SK-N-SH (cell line): ENCODE measurements at regions not wholly inside any gene's neighbourhood (a gene's known extent, or its start where the extent isn't known, plus 50 kb on each side); places are given as distances from the start of the nearest gene placed in this dataset.

ENCODE experiments used
- CTCF ChIA-PET: fragments of 300-600, 350-600 bp; formaldehyde crosslinking; extraction: SDS; loops from one replicate; lab custom pipeline; 2021; lab: Yijun Ruan, JAX
- POLR2A ChIA-PET: fragments of 350-600 bp; sonication (Branson Sonifier 250); formaldehyde crosslinking; extraction: SDS; loops from one replicate; lab custom pipeline; 2020; ENCODE audit warnings: antibody characterized with exemption, inconsistent platforms; lab: Yijun Ruan, JAX
- DNase-seq: peaks from one replicate; pipeline ENCODE4 v3.0.0; 2012
- H2AFZ ChIP-seq: fragments of 200-600 bp; sonication (generic); 2 replicates; pipeline ENCODE4 v1.8.1; 2016; ENCODE audit warnings: antibody characterized with exemption, mild to moderate bottlenecking, low read depth
- H3F3A ChIP-seq: fragments of 200-600 bp; sonication (generic); replicated peaks from 2 replicates; pipeline ENCODE3; 2016; ENCODE audit warnings: antibody characterized with exemption, mild to moderate bottlenecking; ENCODE audit not compliant: insufficient read depth
- H3K27ac ChIP-seq, 2 experiments: fragments of 200-500 bp in 1 of 2; fragments of 200-600 bp in 1 of 2; sonication (Bioruptor generic) in 1 of 2; sonication (generic), shearing (Covaris generic) in 1 of 2; 2 replicates each; pipeline versions ENCODE4 v1.5.1 to v1.6.1; 2014 to 2016; ENCODE audit warnings: low read depth in 2 of 2, inconsistent platforms in 1 of 2, low read length in 1 of 2, mild to moderate bottlenecking in 1 of 2, mixed read lengths in 1 of 2
- H3K27me3 ChIP-seq: fragments of 200-600 bp; sonication (generic), shearing (Covaris generic); 2 replicates; pipeline ENCODE4 v1.6.1; 2016; ENCODE audit warnings: mixed run types; ENCODE audit not compliant: insufficient read depth
- H3K36me3 ChIP-seq, 2 experiments: fragments of 200-500 bp in 1 of 2; fragments of 200-600 bp in 1 of 2; sonication (Bioruptor generic) in 1 of 2; sonication (generic) in 1 of 2; replicated peaks in 1 of 2; 2 replicates each; pipeline versions ENCODE3 to v1.5.1; 2014 to 2016; ENCODE audit warnings: low read length in 1 of 2, mild to moderate bottlenecking in 1 of 2; ENCODE audit not compliant: insufficient read depth in 2 of 2, control insufficient read depth in 1 of 2
- H3K4me1 ChIP-seq, 2 experiments: fragments of 200-500 bp in 1 of 2; fragments of 200-600 bp in 1 of 2; sonication (Bioruptor generic) in 1 of 2; sonication (generic), shearing (Covaris generic) in 1 of 2; 2 replicates each; pipeline versions ENCODE4 v1.5.1 to v1.6.1; 2014 to 2016; ENCODE audit warnings: low read depth in 1 of 2, low read length in 1 of 2, mixed run types in 1 of 2; ENCODE audit not compliant: insufficient read depth in 2 of 2, control insufficient read depth in 1 of 2
- H3K4me2 ChIP-seq: fragments of 200-600 bp; sonication (generic), shearing (Covaris generic); 2 replicates; pipeline ENCODE4 v1.6.1; 2017; ENCODE audit warnings: mixed run types
- H3K4me3 ChIP-seq, 2 experiments: fragments of 200-500 bp in 1 of 2; fragments of 200-600 bp in 1 of 2; sonication (Bioruptor generic) in 1 of 2; sonication (generic), shearing (Covaris generic) in 1 of 2; 2 replicates each; pipeline versions ENCODE4 v1.5.1 to v1.8.1; 2014 to 2016; ENCODE audit warnings: low read depth in 2 of 2, inconsistent platforms in 1 of 2, low read length in 1 of 2, mild to moderate bottlenecking in 1 of 2, mixed read lengths in 1 of 2, moderate library complexity in 1 of 2
- H3K79me2 ChIP-seq: fragments of 200-600 bp; sonication (generic); 2 replicates; pipeline ENCODE4 v1.8.1; 2017; ENCODE audit warnings: mild to moderate bottlenecking; ENCODE audit not compliant: insufficient read depth
- H3K9ac ChIP-seq: fragments of 200-600 bp; sonication (generic); 2 replicates; pipeline ENCODE4 v1.6.1; 2017; ENCODE audit warnings: mixed run types
- H3K9me2 ChIP-seq: fragments of 200-600 bp; sonication (generic); 2 replicates; pipeline ENCODE4 v1.6.1; 2017; ENCODE audit warnings: mixed run types
- H3K9me3 ChIP-seq: fragments of 200-600 bp; sonication (generic); 2 replicates; pipeline ENCODE4 v1.6.1; 2017; ENCODE audit warnings: mixed run types, mild to moderate bottlenecking, moderate library complexity
- H4K20me1 ChIP-seq: fragments of 200-600 bp; sonication (generic); 2 replicates; pipeline ENCODE4 v1.6.1; 2017; ENCODE audit warnings: mild to moderate bottlenecking, mixed run types; ENCODE audit not compliant: insufficient read depth
- EZH2phosphoT487 ChIP-seq: fragments of 200-600 bp; sonication (generic); IDR thresholded peaks from 2 replicates; pipeline ENCODE4 v1.6.1; 2017; ENCODE audit warnings: low read depth, mixed run types, mild to moderate bottlenecking, antibody characterized with exemption, moderate library complexity, borderline replicate concordance
- FOSL2 ChIP-seq: IDR thresholded peaks from 2 replicates; pipeline ENCODE4 v1.4.0; 2012; ENCODE audit warnings: low read depth, mild to moderate bottlenecking, moderate library complexity, borderline replicate concordance
- GATA2 ChIP-seq: sonication (generic); formaldehyde crosslinking; IDR thresholded peaks from 2 replicates; pipeline ENCODE4 v1.5.0; 2020; ENCODE audit warnings: mild to moderate bottlenecking, missing genetic modification reagents
- IRF3 ChIP-seq: fragments of 150-350 bp; IDR thresholded peaks from 2 replicates; pipeline ENCODE4 v1.6.1; 2016; ENCODE audit warnings: mild to moderate bottlenecking, low read depth, low read length
- JUND ChIP-seq: IDR thresholded peaks from 2 replicates; pipeline ENCODE4 v1.4.0; 2012
- MAX ChIP-seq: IDR thresholded peaks from 2 replicates; pipeline ENCODE4 v1.4.0; 2012; ENCODE audit warnings: low read depth
- MEF2A ChIP-seq: IDR thresholded peaks from 2 replicates; pipeline ENCODE4 v1.4.0; 2012; ENCODE audit warnings: low read depth, borderline replicate concordance
- NRF1 ChIP-seq: IDR thresholded peaks from 2 replicates; pipeline ENCODE4 v1.6.1; 2012; ENCODE audit warnings: low read depth, mild to moderate bottlenecking, low read length
- PBX3 ChIP-seq: IDR thresholded peaks from 2 replicates; pipeline ENCODE4; 2012
- POLR2AphosphoS5 ChIP-seq: IDR thresholded peaks from 2 replicates; pipeline ENCODE4 v1.6.1; 2012; ENCODE audit warnings: low read depth, low read length
- RAD21 ChIP-seq: IDR thresholded peaks from 2 replicates; pipeline ENCODE4 v1.6.1; 2012; ENCODE audit warnings: mild to moderate bottlenecking, low read length
- RCOR1 ChIP-seq: fragments of 150-350 bp; IDR thresholded peaks from 2 replicates; pipeline ENCODE4 v1.6.1; 2017; ENCODE audit warnings: antibody characterized with exemption, low read length
- REST ChIP-seq: IDR thresholded peaks from 2 replicates; pipeline ENCODE4 v1.6.1; 2012; ENCODE audit warnings: mild to moderate bottlenecking, low read depth, low read length, moderate library complexity
- RFX5 ChIP-seq: IDR thresholded peaks from 2 replicates; pipeline ENCODE4 v1.6.1; 2012; ENCODE audit warnings: mild to moderate bottlenecking, improper control_type of control experiment, low read length
- TCF12 ChIP-seq: IDR thresholded peaks from 2 replicates; pipeline ENCODE4 v1.4.0; 2012
- TEAD4 ChIP-seq: IDR thresholded peaks from 2 replicates; pipeline ENCODE4 v1.4.0; 2012; ENCODE audit warnings: mild to moderate bottlenecking, borderline replicate concordance; ENCODE audit not compliant: insufficient read depth
- YY1 ChIP-seq: IDR thresholded peaks from 2 replicates; pipeline ENCODE4 v1.4.0; 2012; ENCODE audit warnings: low read depth, mild to moderate bottlenecking
- ZBTB33 ChIP-seq: IDR thresholded peaks from 2 replicates; pipeline ENCODE4 v1.4.0; 2012; ENCODE audit warnings: low read depth, borderline replicate concordance
- WGBS: methylation state at CpG from one replicate; pipeline ENCODE4 v1.1.6; 2017; ENCODE audit warnings: low lambda C conversion rate; 5-methylcytosine and 5-hydroxymethylcytosine counted together

- Histone ChIP-seq H3K9me3 (no peaks in the 10 kb centered on the region), H3K4me3 (no peak overlapping the region), H3K36me3 (no peaks in the 10 kb centered on the region), H3K79me2 (no peaks in the 10 kb centered on the region), H3K9me2 (no peaks in the 10 kb centered on the region), H3F3A (no peaks in the 10 kb centered on the region), H3K9ac (no peak overlapping the region)
- WGBS = 69% methylated on average over 1 of the region's 1 CpG
- TF ChIP-seq IRF3 (no peak), POLR2AphosphoS5 (no peak), MAX (no peak), NRF1 (no peak)
- TF ChIP-seq, all 33 proteins: peak for 0
- CTCF ChIA-PET = no interaction called here
- no peak overlapping the region for H2AFZ ChIP-seq
- no peak overlapping the region for H3K4me2 ChIP-seq
- POLR2A ChIA-PET = no interaction called here
- DNase-seq = no peak
- no peaks in the 10 kb centered on the region for H4K20me1 ChIP-seq
- no peaks in the 10 kb centered on the region for H3K27me3 ChIP-seq
- peak overlapping the region in 1 of 2 experiments; percentile 75; a peak in 1 of 4 replicates for H3K27ac ChIP-seq
- H3K4me1 ChIP-seq = peaks cover 0 to 5% of the 10 kb centered on the region in 2 experiments; a peak in 2 of 4 replicates
These were observed 247.0 kb upstream of the MEF2C start for GRCh38 chr5:89129941-89130340.

- Histone ChIP-seq H3F3A (no peaks in the 10 kb centered on the region), H3K27ac (peak overlapping the region in 1 of 2 experiments; percentile 75; a peak in 2 of 4 replicates), H3K79me2 (no peaks in the 10 kb centered on the region), H4K20me1 (no peaks in the 10 kb centered on the region), H3K9me3 (no peaks in the 10 kb centered on the region), H3K4me3 (no peak overlapping the region), H3K4me1 (peaks cover 0 to 5% of the 10 kb centered on the region in 2 experiments; a peak in 2 of 4 replicates), H3K9ac (no peak overlapping the region), H3K27me3 (no peaks in the 10 kb centered on the region), H3K9me2 (no peaks in the 10 kb centered on the region), H2AFZ (no peak overlapping the region), H3K36me3 (no peaks in the 10 kb centered on the region), H3K4me2 (no peak overlapping the region)
- CTCF ChIA-PET = no interaction called here
- POLR2A ChIA-PET = no interaction called here
- 45% methylated on average over 2 of the region's 2 CpGs for WGBS
- DNase-seq = peak; percentile 28
- no peak for TF ChIP-seq JUND
- no peak for TF ChIP-seq RFX5
- TF ChIP-seq YY1 = no peak
- no peak for TF ChIP-seq ZBTB33
- TF ChIP-seq IRF3 = no peak
- no peak for TF ChIP-seq FOSL2
- TF ChIP-seq TCF12 = no peak
- peak; percentile 7; the same call in 1 of the 2 replicates for TF ChIP-seq RAD21
- TF ChIP-seq GATA2 = peak; percentile 89
- no peak for TF ChIP-seq REST
- TF ChIP-seq RCOR1 = 0 out of 2 replicates have a peak, but pooled peaks have one; percentile 11
- no peak for TF ChIP-seq EZH2phosphoT487
- no peak for TF ChIP-seq PBX3
- TF ChIP-seq MEF2A = no peak
- TF ChIP-seq TEAD4 = no peak
These were observed 246.1 kb upstream of the MEF2C start for GRCh38 chr5:89128906-89129625.
